T-helper 22 cell (primary cell): ENCODE measurements at regions not wholly inside any gene's neighbourhood (a gene's known extent, or its start where the extent isn't known, plus 50 kb on each side); places are given as distances from the start of the nearest gene placed in this dataset.
"Not testable (repeated sequence)": the region's sequence is repeated elsewhere in the genome, so short reads cannot be mapped to it uniquely, and the experiment has no call there.

Experiments used
- DNase-seq: peaks from one replicate; pipeline ENCODE4 v3.0.0-alpha.2; 2020; ENCODE audit warnings: low read depth

DNA sequence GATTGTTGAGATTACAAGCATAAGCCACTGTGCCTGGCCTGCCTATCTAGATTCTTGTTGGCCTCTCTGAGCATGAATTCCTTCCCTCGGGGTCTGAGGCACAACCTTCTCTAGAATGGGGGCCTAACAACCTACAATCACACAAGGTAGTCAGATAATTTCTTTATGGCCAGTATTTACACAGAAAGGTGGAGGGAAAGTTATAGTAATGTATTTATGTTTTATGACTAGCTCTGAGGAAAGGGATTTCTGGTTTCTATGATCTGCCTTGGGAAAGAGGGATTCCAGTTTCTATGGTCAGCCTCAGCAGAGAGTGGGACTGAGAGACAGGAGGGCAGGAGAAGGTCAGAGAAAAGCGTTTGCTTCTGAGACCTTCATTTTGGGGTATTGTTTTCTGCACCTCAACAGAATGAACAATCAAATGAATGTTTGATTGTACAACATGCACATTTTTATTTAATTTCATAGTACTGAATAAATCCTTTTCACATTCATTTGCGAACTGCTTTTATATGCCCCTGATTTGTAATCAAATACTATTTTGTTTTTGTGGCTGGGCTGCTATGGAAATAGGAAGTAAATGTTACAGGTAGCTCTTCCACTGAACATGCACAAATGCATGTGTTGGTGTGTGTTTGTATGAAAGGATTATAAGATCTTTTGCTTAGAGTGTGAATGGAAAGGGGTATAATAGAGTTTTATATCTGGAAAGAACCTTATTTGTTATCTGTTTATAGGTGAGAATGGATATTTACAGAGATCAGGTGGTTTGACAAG, 499.7 kb upstream of the RGS6 start:
- DNase-seq, result no peak

DNA sequence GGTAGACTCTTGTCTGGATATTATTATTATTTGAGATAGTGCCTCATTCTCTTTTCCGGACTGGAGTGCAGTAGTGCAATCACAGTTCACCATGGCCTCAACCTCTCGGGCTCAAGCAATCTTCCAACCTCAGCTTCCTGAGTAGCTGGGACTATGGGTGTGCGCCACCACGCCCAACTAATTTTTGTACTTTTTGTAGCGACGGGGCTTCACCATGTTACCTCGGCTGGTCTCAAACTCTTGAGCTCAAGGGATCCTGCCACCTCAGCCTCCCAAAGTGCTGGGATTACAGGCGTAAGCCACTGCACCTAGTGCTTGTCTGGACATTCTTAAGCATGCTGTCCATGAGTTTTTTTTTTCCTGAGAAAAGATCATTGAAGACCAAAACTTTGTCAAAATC, 498.9 kb upstream of the RGS6 start:
- no peak for DNase-seq

GRCh38 chr14:71435641-71436040, 496.6 kb upstream of the RGS6 start:
- DNase-seq, result not testable (repeated sequence)

GRCh38 chr14:71437870-71438269, 494.4 kb upstream of the RGS6 start:
- no peak for DNase-seq

DNA sequence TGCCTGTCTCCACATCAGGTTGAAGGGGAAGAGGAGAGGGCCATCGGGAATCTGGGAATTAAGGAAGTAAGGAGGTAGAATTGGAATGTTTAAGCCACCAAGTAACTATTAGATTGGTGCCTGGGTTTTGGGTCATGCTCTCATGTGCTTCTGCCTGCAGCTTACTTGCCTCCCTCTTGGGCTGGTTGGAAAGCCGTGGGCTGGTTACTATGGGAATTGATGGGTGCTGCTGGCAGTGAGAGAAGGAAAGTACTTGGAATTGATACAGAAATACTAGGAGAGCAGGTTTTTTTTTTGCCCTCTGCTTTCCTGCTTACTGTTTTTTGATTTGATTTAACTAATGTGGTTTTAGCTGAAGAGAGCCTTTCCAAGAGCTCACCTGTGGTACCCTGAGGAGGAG, 493.5 kb upstream of the RGS6 start:
- no peak for DNase-seq

DNA sequence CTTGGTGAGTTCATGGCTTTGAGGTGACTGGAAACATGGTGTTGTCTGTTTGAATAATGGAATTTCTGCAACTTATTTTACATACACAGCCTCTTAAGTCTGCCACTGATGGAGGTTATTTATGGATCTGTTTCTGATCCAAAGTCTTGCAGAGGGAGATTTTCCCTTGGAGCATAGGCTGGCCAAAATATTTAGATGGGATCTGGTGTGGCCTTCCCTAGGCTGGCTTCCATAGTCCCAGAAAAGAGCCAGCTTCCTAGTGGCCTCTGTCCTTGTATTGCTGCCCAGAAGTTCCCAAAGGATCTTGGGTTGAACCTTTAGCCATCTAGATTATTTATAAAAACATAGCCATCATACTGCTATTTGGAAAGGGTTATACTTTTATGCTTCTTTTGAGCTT, 491.1 kb upstream of the RGS6 start:
- DNase-seq, result no peak

DNA sequence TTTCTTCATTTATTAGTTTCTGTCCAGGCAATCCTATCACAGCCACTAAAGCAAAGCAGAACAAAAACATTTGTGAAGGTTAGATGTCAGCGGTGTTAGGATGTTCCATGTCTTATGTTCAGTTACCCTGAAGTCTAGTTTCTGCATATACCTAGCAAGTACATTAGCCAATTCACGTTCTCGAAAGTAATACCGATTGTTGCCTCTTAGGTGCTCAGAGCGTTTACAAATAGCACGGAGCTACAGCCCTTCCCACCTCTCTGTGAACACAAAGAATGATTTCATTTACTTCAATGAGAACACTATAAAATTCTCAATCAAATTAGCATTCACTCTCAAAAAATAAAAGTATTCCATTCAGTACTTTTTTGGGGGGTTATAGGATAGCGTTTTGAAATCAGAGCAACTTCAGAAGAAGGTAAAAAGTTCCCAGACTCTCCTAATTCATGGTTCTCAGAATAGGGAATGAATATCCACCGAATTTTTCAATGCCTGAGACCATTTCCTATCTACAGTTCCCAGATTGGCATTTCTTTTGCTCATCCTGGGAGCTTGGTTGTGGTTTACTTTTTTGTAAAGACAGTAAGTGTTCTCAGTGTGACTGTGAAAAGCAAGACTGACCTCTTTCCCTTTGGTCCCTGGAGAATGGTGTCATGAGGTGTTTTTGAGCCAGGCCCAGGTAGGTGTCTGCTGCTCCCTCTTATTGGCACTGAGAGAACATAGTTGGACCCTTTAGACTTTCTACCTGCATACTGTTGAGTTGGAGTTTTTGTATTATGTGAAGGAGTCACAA, 488.0 kb upstream of the RGS6 start:
- no peak for DNase-seq

GRCh38 chr14:71448431-71449315, 483.6 kb upstream of the RGS6 start:
- no peak for DNase-seq

DNA sequence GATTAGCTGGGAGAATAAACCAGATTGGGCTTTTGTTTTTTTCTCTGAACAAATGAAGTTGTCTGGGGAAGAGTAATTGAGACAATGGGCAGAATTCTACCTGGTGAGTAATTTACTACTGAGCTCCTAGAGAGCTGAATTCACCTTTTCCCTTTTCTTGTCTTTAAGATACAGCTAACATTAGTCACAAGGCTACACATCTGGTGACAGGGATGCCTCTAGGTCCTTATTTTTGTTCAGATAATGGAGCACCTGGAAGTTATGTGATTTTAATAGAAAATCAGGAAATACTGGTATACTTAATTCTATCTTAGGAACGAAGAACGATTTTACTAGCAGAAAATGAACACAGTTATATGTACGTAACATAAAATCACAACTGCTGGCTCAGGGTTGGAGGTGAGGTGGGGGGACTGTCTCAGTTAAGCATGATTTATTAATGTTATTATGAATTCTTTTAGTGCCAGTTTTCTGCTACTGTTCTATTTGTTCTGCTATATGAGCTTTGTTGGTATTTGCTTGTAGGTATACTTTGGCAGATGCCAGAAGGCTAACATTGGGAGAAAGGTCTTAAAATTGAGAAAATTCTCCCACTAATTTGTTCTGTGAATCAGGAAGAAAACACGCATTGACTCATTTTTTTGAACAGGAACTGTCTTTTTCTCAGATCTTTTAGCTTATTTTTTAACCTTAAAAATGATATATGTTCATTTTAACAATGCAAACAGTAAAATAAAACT, 482.7 kb upstream of the RGS6 start:
- DNase-seq, result no peak

DNA sequence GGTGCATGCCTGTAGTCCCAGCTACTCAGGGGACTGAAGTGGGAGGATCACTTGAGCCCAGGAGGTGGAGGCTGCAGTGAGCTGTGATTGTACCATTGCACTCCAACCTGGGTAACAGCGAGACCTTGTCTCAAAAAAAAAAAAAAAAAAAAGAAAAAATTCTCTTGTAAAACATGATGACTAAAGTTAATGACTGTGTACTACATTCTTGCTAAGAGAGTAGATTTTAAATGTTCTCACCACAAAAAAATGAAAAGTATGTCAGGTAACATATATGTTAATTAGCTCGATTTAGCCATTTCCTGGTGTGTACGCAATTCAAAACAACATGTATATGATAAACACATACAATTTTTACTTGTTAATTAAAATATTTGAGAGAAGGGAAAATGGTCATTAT, 480.7 kb upstream of the RGS6 start:
- DNase-seq, result no peak

DNA sequence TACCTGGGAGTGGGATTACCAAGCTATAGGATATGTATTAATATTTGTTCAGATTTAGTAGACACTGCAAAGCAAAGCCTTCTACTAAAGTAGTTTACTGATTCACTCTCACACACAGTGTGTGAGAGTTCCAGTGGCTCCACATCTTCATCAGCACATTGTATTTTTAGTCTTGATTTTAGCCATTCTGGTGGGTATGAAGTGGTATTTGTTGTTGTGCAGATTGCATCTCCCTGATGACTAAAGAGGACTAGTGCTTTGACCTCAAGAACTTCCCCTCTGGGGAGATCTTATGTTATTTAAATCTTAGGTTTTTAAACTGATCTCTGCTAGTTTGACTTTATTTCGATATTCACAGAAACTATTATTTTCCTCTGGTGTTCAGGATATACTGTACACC, 479.7 kb upstream of the RGS6 start:
- no peak for DNase-seq

GRCh38 chr14:71452987-71453386, 479.2 kb upstream of the RGS6 start:
- no peak for DNase-seq

DNA sequence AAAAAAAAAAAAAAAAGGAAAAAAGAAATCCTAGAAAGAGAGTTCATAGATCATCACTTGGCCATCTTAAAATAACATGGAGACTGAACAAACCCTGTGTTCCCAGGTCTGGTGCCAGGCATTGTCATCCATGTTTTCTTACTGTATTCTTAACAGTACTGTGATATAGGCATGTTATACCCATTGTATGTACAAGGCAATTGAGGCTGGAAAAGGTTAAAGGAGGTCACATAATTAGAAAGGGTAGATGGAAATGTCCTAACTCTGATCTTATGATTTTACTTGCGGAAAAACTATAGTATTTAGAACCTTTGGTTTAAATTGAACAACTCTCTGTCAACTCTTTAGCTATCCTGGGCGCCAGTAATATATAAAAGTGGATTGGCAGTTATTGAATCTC, 478.2 kb upstream of the RGS6 start:
- no peak for DNase-seq

GRCh38 chr14:71454513-71455332, 477.5 kb upstream of the RGS6 start:
- DNase-seq, result no peak

DNA sequence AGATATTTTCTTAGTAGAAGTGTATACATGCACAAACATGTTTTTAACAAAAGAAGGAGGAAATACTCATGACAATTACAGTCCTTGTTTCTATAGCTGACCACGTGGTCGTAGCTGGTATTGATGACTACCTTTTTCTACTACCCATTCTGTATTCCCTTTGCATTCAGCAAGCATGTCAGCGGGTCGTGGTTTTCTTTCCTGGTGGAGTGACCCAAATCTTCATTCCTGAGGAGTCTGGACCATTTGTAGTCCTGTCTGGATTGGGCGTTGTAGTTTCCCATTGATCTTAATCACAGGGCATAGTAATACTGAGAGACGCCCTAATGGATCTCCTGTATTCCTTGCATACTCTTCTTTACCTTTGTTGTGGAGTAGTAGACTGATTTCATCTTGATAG, 472.1 kb upstream of the RGS6 start:
- DNase-seq, result no peak

DNA sequence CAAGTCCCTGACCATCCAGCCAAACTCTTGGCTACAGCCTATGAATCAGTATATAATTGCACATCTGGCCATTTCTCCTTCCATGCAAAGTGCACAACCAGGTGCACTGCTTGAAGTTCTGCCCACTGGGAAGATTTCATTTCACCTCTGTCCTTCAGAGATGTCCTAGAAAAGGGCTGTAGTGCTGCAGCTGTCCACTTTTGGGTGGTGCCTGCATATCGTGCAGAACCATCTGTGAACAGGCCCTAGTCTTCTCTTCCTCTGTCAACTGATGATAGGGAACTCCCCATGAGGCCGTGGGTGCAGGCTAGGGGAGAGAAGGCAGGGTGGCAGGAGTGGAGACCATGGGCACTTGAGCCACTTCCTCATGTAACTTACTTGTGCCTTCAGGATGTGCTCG, 470.6 kb upstream of the RGS6 start:
- not testable (repeated sequence) for DNase-seq

DNA sequence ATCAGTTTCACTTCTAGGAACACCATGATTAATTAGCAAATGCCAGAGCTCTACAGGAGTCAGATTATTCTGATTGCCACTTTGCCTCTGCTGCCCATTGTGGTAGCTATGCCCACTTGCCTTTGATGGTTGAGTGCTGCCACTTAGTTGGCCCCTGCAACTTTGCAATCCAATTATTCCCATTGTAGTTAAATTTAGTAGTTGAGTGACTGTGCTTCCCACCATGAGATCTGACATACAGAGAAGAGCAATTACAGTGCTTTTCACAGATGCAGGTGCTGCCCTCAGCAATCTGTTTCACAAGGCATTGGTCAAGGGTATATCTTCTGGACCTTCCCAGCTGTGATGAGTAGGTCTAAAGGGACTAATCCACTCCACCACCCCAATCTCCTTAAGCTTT, 468.4 kb upstream of the RGS6 start:
- no peak for DNase-seq

DNA sequence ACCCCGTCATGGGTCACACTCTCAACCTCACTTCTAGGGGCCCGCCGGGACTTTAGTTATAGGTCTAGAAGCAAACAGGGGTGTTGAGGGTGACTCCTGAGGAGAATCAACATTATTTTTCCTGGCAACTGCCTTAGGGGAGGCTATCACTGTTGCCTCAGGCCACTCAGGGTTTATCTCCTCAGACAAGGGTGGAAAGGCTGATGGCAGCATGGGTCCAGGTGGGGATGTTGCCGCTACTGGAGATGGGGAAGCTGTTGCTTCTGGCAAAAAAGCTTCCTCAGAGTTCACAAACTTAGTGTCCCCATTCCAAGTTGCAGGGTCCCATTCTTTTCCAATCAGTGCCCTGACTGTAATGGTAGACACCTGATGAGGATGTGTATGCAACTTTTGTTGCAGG, 467.4 kb upstream of the RGS6 start:
- DNase-seq, result no peak

GRCh38 chr14:71465316-71465715, 466.9 kb upstream of the RGS6 start:
- no peak for DNase-seq

- no peak for DNase-seq
These were observed 466.0 kb upstream of the RGS6 start for GRCh38 chr14:71466251-71466650.

GRCh38 chr14:71466946-71467345, 465.3 kb upstream of the RGS6 start:
- no peak for DNase-seq
